T-cell (primary cell): ENCODE measurements at regions not wholly inside any gene's neighbourhood (a gene's known extent, or its start where the extent isn't known, plus 50 kb on each side); places are given as distances from the start of the nearest gene placed in this dataset.

ENCODE experiments used
- ATAC-seq, 4 experiments: fragments of 200-7000 bp in 3 of 4; fragments of 150-1000 bp in 1 of 4; cut with Tn5 transposase; replicated peaks in 1 of 4; 1 replicate in 3 of 4; 2 replicates in 1 of 4; pipeline ENCODE4 v1.10.0; 2021; ENCODE audit warnings: moderate library complexity in 3 of 4, mild to moderate bottlenecking in 2 of 4, moderate number of reproducible peaks in 1 of 4
- CTCF ChIA-PET, 2 donors: fragments of 300-600 bp; sonication (Branson Sonifier 250); formaldehyde crosslinking; loops; one replicate each; lab custom pipeline; 2022; ENCODE audit warnings: antibody characterized with exemption in 2 of 2; lab: Charles Lee
- POLR2A ChIA-PET, 2 donors: fragments of 300-600 bp; sonication (Branson Sonifier 250); formaldehyde crosslinking; loops; one replicate each; lab custom pipeline; 2022; ENCODE audit warnings: antibody characterized with exemption in 2 of 2; lab: Charles Lee
- DNase-seq, 35 experiments: peaks; one replicate each; pipeline versions ENCODE4 v3.0.0 to v3.0.0-alpha.2; 2013 to 2023
- H3K27ac ChIP-seq: one replicate; pipeline ENCODE4 v1.5.1; 2013; ENCODE audit warnings: low read length
- H3K27me3 ChIP-seq, 2 experiments: replicated peaks in 1 of 2; 1 replicate in 1 of 2; 2 replicates in 1 of 2; pipeline versions ENCODE4 v1.6.1 to v1.7.0; 2013; ENCODE audit warnings: low read length in 1 of 2, mixed read lengths in 1 of 2; ENCODE audit not compliant: control insufficient read depth in 2 of 2, insufficient read depth in 2 of 2; ENCODE audit errors: extremely low read depth in 1 of 2
- H3K36me3 ChIP-seq, 2 donors: 1 replicate in 1 of 2; 2 replicates in 1 of 2; pipeline versions ENCODE4 v1.6.1 to v1.7.0; 2013; ENCODE audit warnings: low read length in 1 of 2; ENCODE audit not compliant: control insufficient read depth in 2 of 2, insufficient read depth in 1 of 2; ENCODE audit errors: extremely low read depth in 1 of 2
- H3K4me1 ChIP-seq, 2 experiments: 1 replicate in 1 of 2; 2 replicates in 1 of 2; pipeline versions ENCODE4 v1.6.1 to v1.7.0; 2013; ENCODE audit warnings: low read length in 2 of 2, mixed read lengths in 1 of 2; ENCODE audit not compliant: insufficient read depth in 2 of 2, control insufficient read depth in 1 of 2; ENCODE audit errors: extremely low read depth in 1 of 2
- H3K4me3 ChIP-seq, 2 donors: 1 replicate in 1 of 2; 2 replicates in 1 of 2; pipeline versions ENCODE4 v1.5.1 to v1.7.0; 2013; ENCODE audit warnings: mild to moderate bottlenecking in 2 of 2, low read length in 1 of 2, moderate library complexity in 1 of 2; ENCODE audit not compliant: control insufficient read depth in 1 of 2; ENCODE audit errors: extremely low read depth in 1 of 2
- H3K9me3 ChIP-seq: 2 replicates; pipeline ENCODE4 v1.7.0; 2013
- H3K27ac Mint-ChIP-seq, 2 donors: one replicate each; pipeline ENCODE4 v1.8.0; 2020 to 2021; ENCODE audit warnings: mild to moderate bottlenecking in 2 of 2, mixed read lengths in 2 of 2
- H3K27me3 Mint-ChIP-seq, 2 donors: one replicate each; pipeline ENCODE4 v1.8.0; 2021 to 2022; ENCODE audit warnings: mixed read lengths in 2 of 2
- H3K36me3 Mint-ChIP-seq: one replicate; pipeline ENCODE4 v1.8.0; 2021; ENCODE audit warnings: mixed read lengths
- H3K4me1 Mint-ChIP-seq, 3 donors: one replicate each; pipeline ENCODE4 v1.8.0; 2020 to 2022; ENCODE audit warnings: mixed read lengths in 3 of 3, mild to moderate bottlenecking in 1 of 3
- H3K4me3 Mint-ChIP-seq, 3 donors: one replicate each; pipeline ENCODE4 v1.8.0; 2020 to 2022; ENCODE audit warnings: mild to moderate bottlenecking in 3 of 3, mixed read lengths in 3 of 3, moderate library complexity in 3 of 3
- H3K9me3 Mint-ChIP-seq, 3 donors: one replicate each; pipeline ENCODE4 v1.8.0; 2020 to 2022; ENCODE audit warnings: mixed read lengths in 3 of 3
- WGBS: methylation state at CpG from one replicate; pipeline ENCODE4 v1.1.5; 2013; ENCODE audit warnings: missing lambda C conversion rate; ENCODE audit not compliant: insufficient coverage; 5-methylcytosine and 5-hydroxymethylcytosine counted together

DNA sequence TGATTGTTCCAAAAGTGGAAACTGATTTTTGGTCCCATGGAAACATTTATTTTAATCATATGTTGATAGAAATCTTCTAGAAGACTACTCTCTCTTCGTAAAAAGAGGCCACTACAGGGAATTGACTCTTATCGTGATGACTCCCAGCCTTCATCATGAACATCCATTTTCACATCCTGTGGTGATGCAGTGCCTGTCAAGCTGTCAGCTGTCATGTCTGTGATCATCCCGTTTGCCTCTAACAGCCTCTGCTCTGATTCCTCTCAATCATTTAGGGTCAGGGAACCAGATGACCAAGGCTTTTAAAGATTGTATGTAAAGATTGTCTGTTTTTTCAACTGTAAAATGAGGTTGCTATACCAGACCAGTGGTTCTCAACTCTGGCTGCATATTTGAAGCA is 419.0 kb upstream of the MGAT4C start:
- DNase-seq (no peak), ATAC-seq (no peak)
- no peak overlapping the region for H3K27ac ChIP-seq
- no peaks in the 10 kb centered on the region for H3K4me1 Mint-ChIP-seq
- no peaks in the 10 kb centered on the region for H3K36me3 ChIP-seq
- H3K27ac Mint-ChIP-seq = no peak overlapping the region
- no peaks in the 10 kb centered on the region for H3K9me3 ChIP-seq
- H3K4me3 ChIP-seq = no peak overlapping the region
- H3K27me3 Mint-ChIP-seq = no peaks in the 10 kb centered on the region
- 86% methylated on average over 2 of the region's 3 CpGs for WGBS
- POLR2A ChIA-PET = no interaction called here
- H3K9me3 Mint-ChIP-seq = peaks cover 6 to 9% (median 7%) of the 10 kb centered on the region in 3 donors
- CTCF ChIA-PET = no interaction called here
- no peak overlapping the region for H3K4me3 Mint-ChIP-seq
- no peaks in the 10 kb centered on the region for H3K27me3 ChIP-seq
- no peaks in the 10 kb centered on the region for H3K4me1 ChIP-seq
- no peaks in the 10 kb centered on the region for H3K36me3 Mint-ChIP-seq

DNA sequence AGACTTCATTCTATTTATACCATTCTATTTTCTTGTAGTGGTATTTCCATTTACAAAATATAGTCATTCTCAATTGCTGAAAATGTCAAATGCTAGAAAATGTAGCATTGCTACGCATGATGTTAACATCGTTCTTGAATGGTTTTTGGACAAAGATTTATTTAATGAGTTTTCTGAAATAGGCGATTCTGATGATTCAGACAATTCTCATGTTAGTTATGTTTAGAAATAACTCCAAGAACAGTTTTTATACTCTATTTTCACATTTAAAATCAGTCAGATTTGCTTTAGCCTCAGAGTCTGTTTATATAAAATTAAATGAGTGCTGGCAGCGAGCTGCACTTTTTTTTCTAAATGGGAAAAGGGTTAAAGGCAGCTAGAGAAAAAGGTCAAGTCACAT is 414.8 kb upstream of the MGAT4C start:
- no CpG with 5 or more reads among the region's 4 CpGs for WGBS

DNA sequence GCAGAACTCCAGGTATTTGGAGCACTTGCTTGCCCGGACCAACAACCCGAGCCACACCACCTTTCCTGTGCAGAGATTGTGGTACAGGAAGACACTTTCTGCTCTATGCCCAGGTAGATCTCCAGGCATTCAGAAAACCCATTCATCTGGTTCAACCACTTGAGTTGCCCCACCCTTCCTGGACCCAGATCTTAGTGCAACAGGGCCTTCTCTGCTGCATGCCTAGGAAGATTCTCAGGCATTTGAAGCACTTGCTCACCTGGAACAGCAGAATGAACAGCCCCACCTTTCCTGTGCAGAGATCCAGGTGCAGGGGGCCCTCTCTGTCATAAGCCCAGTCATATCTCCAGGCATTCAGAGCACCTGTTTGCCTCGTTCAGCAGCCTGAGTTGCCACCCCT is 412.8 kb upstream of the MGAT4C start:
- ChIA-PET POLR2A (no interaction called here), CTCF (no interaction called here)
- Mint-ChIP-seq H3K36me3 (no peaks in the 10 kb centered on the region), H3K27me3 (no peaks in the 10 kb centered on the region), H3K9me3 (peaks cover 14 to 24% (median 14%) of the 10 kb centered on the region in 3 donors), H3K27ac (no peak overlapping the region), H3K4me3 (no peak overlapping the region), H3K4me1 (no peaks in the 10 kb centered on the region)
- no peak for DNase-seq
- Histone ChIP-seq H3K4me1 (no peaks in the 10 kb centered on the region), H3K36me3 (no peaks in the 10 kb centered on the region), H3K27me3 (no peaks in the 10 kb centered on the region), H3K27ac (no peak overlapping the region), H3K4me3 (no peak overlapping the region), H3K9me3 (no peaks in the 10 kb centered on the region)
- 75% methylated on average over 3 of the region's 3 CpGs for WGBS
- no peak for ATAC-seq

More for the DNA sequence above, 414.8 kb upstream of the MGAT4C start:
- H3K9me3 Mint-ChIP-seq = peaks cover 11 to 23% (median 16%) of the 10 kb centered on the region in 3 donors
- DNase-seq (no peak), ATAC-seq (no peak)
- H3K4me3 ChIP-seq = no peak overlapping the region
- no peaks in the 10 kb centered on the region for H3K36me3 Mint-ChIP-seq
- no peaks in the 10 kb centered on the region for H3K36me3 ChIP-seq
- no peaks in the 10 kb centered on the region for H3K27me3 Mint-ChIP-seq
- no peak overlapping the region for H3K27ac ChIP-seq
- H3K9me3 ChIP-seq = no peaks in the 10 kb centered on the region
- H3K4me1 ChIP-seq = no peaks in the 10 kb centered on the region
- ChIA-PET POLR2A (no interaction called here), CTCF (no interaction called here)
- H3K4me3 Mint-ChIP-seq = no peak overlapping the region
- H3K4me1 Mint-ChIP-seq = no peaks in the 10 kb centered on the region
- no peaks in the 10 kb centered on the region for H3K27me3 ChIP-seq
- H3K27ac Mint-ChIP-seq = no peak overlapping the region

DNA sequence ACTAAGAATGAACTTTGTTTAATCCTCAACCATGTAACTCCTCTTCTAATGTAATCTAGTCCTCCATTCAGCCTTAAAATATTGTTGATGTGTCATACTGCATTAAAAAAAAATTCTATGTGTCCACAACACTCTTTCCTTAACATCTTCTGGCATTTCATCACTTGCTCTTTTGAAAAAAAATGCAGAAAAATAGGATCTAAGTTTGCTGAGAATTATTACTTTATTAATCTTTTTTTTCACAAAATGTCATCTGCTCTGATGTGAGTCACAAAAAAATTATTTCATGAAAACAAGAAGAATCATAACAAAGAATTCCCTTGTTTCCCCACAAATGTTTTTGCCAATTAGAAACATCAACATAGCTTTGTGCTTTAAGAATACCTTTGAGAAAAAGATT is 410.1 kb upstream of the MGAT4C start:
- Histone ChIP-seq H3K27me3 (no peaks in the 10 kb centered on the region), H3K4me3 (no peak overlapping the region), H3K36me3 (no peaks in the 10 kb centered on the region), H3K9me3 (no peaks in the 10 kb centered on the region), H3K4me1 (no peaks in the 10 kb centered on the region), H3K27ac (no peak overlapping the region)
- ChIA-PET CTCF (no interaction called here), POLR2A (no interaction called here)
- Mint-ChIP-seq H3K36me3 (no peaks in the 10 kb centered on the region), H3K27me3 (no peaks in the 10 kb centered on the region), H3K4me3 (no peak overlapping the region), H3K4me1 (no peaks in the 10 kb centered on the region), H3K9me3 (peaks cover 10 to 21% (median 13%) of the 10 kb centered on the region in 3 donors), H3K27ac (no peak overlapping the region)
- ATAC-seq (no peak), DNase-seq (no peak)

DNA sequence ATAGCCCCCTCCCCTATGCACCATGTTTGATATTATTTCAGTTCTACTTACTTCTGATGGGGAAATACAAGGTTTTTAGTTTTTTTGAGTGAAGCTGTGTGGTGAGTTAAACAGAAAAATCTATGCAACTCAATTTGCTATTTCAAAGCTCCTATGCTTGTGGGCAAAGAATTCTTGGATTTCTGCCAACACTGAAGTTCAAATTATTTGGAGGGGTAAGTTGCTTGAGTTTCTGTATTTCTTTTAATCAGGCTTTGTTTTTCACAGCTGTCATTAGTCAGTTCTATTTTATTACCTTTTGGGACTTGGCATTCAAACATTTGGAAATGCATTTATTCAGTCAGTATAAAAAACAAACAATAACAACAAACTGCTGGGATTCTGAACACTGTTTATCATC is 407.5 kb upstream of the MGAT4C start:
- Mint-ChIP-seq H3K4me3 (no peak overlapping the region), H3K36me3 (no peaks in the 10 kb centered on the region), H3K9me3 (peaks cover 4 to 19% (median 11%) of the 10 kb centered on the region in 3 donors), H3K4me1 (no peaks in the 10 kb centered on the region), H3K27me3 (no peaks in the 10 kb centered on the region), H3K27ac (no peak overlapping the region)
- Histone ChIP-seq H3K36me3 (no peaks in the 10 kb centered on the region), H3K4me3 (no peak overlapping the region), H3K4me1 (no peaks in the 10 kb centered on the region), H3K27me3 (no peaks in the 10 kb centered on the region), H3K9me3 (no peaks in the 10 kb centered on the region), H3K27ac (no peak overlapping the region)
- ChIA-PET POLR2A (interaction anchor here in 1 of 2 donors (0.8 kb wide), 1 partner anchor 19 kb away, joined by 3 read pairs; no protein-coding TSS in a partner anchor), CTCF (no interaction called here)
- DNase-seq = no peak
- no peak for ATAC-seq

DNA sequence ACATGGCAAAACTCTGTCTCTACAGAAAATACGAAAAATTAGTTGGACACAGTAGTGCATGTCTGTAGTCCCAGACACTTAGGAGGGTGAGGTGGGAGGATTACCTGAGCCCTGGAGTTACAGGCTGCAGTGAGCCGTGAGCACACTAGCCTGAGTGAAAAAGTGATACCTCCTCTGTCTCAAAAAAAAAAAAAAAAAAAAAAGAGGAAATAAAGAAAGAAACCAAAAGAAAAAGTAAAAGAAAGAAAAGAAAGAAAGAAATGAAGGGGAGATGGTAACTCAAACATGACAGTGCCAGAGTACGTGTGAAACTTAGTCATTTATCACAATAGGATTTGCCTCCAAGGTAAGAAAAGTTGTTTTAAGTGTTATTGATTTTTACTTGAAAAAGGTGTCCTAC is 407.0 kb upstream of the MGAT4C start:
- no peak overlapping the region for H3K27ac Mint-ChIP-seq
- no peaks in the 10 kb centered on the region for H3K27me3 Mint-ChIP-seq
- DNase-seq = no peak
- Histone ChIP-seq H3K4me3 (no peak overlapping the region), H3K36me3 (no peaks in the 10 kb centered on the region), H3K4me1 (no peaks in the 10 kb centered on the region), H3K27me3 (no peaks in the 10 kb centered on the region), H3K27ac (no peak overlapping the region), H3K9me3 (no peaks in the 10 kb centered on the region)
- peaks cover 3 to 17% (median 8%) of the 10 kb centered on the region in 3 donors for H3K9me3 Mint-ChIP-seq
- no peaks in the 10 kb centered on the region for H3K4me1 Mint-ChIP-seq
- H3K4me3 Mint-ChIP-seq = no peak overlapping the region
- ChIA-PET CTCF (no interaction called here), POLR2A (no interaction called here)
- 41% methylated on average over 2 of the region's 3 CpGs for WGBS
- H3K36me3 Mint-ChIP-seq = no peaks in the 10 kb centered on the region
- ATAC-seq = no peak

DNA sequence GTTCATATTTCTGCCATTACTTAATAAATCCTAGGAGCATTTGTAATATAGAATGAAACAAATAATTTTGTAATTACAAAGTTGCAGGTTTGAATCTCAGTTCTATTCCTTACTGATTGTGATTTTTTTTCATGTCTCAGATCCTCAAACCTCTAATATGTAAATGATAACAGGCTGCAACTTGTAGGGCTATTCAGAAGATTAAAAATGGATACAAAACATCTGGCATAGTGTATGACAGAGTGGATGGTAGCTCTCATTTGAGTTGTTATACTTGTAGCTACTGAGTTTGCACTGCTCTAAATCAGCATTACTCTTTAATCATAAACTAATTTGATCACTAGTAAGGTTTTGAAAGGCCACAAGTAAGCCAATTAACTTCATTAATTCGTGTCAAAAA is 406.3 kb upstream of the MGAT4C start:
- Mint-ChIP-seq H3K4me1 (no peaks in the 10 kb centered on the region), H3K4me3 (no peak overlapping the region), H3K27ac (no peak overlapping the region), H3K9me3 (peaks cover 0 to 14% (median 6%) of the 10 kb centered on the region in 3 donors), H3K27me3 (no peaks in the 10 kb centered on the region), H3K36me3 (no peaks in the 10 kb centered on the region)
- ATAC-seq (no peak), DNase-seq (no peak)
- Histone ChIP-seq H3K27me3 (no peaks in the 10 kb centered on the region), H3K4me3 (no peak overlapping the region), H3K9me3 (no peaks in the 10 kb centered on the region), H3K27ac (no peak overlapping the region), H3K36me3 (no peaks in the 10 kb centered on the region), H3K4me1 (no peaks in the 10 kb centered on the region)
- ChIA-PET CTCF (no interaction called here), POLR2A (no interaction called here)
- WGBS = no CpG with 5 or more reads among the region's 1 CpG
